ENCODE measurements at regions not wholly inside any gene's neighbourhood (a gene's known extent, or its start where the extent isn't known, plus 50 kb on each side); places are given as distances from the start of the nearest gene placed in this dataset.

GRCh38 chr20:10920396-10920795, 246.6 kb upstream of the JAG1 start:
- TF ChIP-seq POLR2A (IDR thresholded peaks at IDR 0.05) (no peak), POLR2AphosphoS5 (IDR thresholded peaks at IDR 0.05) (no peak), EP300 (IDR thresholded peaks at IDR 0.05) (no peak)
- TF ChIP-seq, protein P1, sequence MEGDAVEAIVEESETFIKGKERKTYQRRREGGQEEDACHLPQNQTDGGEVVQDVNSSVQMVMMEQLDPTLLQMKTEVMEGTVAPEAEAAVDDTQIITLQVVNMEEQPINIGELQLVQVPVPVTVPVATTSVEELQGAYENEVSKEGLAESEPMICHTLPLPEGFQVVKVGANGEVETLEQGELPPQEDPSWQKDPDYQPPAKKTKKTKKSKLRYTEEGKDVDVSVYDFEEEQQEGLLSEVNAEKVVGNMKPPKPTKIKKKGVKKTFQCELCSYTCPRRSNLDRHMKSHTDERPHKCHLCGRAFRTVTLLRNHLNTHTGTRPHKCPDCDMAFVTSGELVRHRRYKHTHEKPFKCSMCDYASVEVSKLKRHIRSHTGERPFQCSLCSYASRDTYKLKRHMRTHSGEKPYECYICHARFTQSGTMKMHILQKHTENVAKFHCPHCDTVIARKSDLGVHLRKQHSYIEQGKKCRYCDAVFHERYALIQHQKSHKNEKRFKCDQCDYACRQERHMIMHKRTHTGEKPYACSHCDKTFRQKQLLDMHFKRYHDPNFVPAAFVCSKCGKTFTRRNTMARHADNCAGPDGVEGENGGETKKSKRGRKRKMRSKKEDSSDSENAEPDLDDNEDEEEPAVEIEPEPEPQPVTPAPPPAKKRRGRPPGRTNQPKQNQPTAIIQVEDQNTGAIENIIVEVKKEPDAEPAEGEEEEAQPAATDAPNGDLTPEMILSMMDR (IDR thresholded peaks at IDR 0.05): no peak

Measured in sigmoid colon (tissue), 4 donors.